Activated T-cell treated with anti-CD3 and anti-CD28 coated beads, Interleukin-2, amount 50 U/mL, for 4 hours (primary cell): ENCODE measurements at regions not wholly inside any gene's neighbourhood (a gene's known extent, or its start where the extent isn't known, plus 50 kb on each side); places are given as distances from the start of the nearest gene placed in this dataset.

Source experiments
- ATAC-seq, 2 donors: fragments of 200-7000 bp; cut with Tn5 transposase; one replicate each; pipeline ENCODE4 v1.10.0; 2021
- DNase-seq: peaks from one replicate; pipeline ENCODE4 v3.0.0-alpha.2; 2020
- H3K27me3 Mint-ChIP-seq: one replicate; pipeline ENCODE4 v1.8.0; 2021; ENCODE audit warnings: low read depth, mixed read lengths
- H3K36me3 Mint-ChIP-seq: one replicate; pipeline ENCODE4 v1.8.0; 2022; ENCODE audit warnings: mixed read lengths; ENCODE audit not compliant: insufficient read depth
- H3K4me1 Mint-ChIP-seq: one replicate; pipeline ENCODE4 v1.8.0; 2021; ENCODE audit warnings: low read depth, mixed read lengths
- H3K4me3 Mint-ChIP-seq: one replicate; pipeline ENCODE4 v1.8.0; 2021; ENCODE audit warnings: mild to moderate bottlenecking, moderate library complexity, mixed read lengths
- H3K9me3 Mint-ChIP-seq: one replicate; pipeline ENCODE4 v1.8.0; 2021; ENCODE audit warnings: mixed read lengths

GRCh38 chr11:122214080-122214479, 98.1 kb upstream of the BLID start:
- H3K4me1 Mint-ChIP-seq = no peaks in the 10 kb centered on the region
- peaks cover 3% of the 10 kb centered on the region for H3K27me3 Mint-ChIP-seq
- H3K36me3 Mint-ChIP-seq = no peaks in the 10 kb centered on the region
- H3K4me3 Mint-ChIP-seq = no peak overlapping the region
- DNase-seq (no peak), ATAC-seq (no peak)
- H3K9me3 Mint-ChIP-seq = no peaks in the 10 kb centered on the region

GRCh38 chr11:122213171-122213570, 97.2 kb upstream of the BLID start:
- Mint-ChIP-seq H3K36me3 (no peaks in the 10 kb centered on the region), H3K9me3 (no peaks in the 10 kb centered on the region), H3K4me3 (no peak overlapping the region), H3K4me1 (no peaks in the 10 kb centered on the region), H3K27me3 (peaks cover 3% of the 10 kb centered on the region)
- ATAC-seq (no peak), DNase-seq (no peak)

- H3K36me3 Mint-ChIP-seq = no peaks in the 10 kb centered on the region
- no peaks in the 10 kb centered on the region for H3K9me3 Mint-ChIP-seq
- no peak for DNase-seq
- H3K27me3 Mint-ChIP-seq = peaks cover 5% of the 10 kb centered on the region
- no peaks in the 10 kb centered on the region for H3K4me1 Mint-ChIP-seq
- H3K4me3 Mint-ChIP-seq = no peak overlapping the region
- no peak for ATAC-seq
These were observed 94.5 kb upstream of the BLID start for GRCh38 chr11:122210367-122210997.

DNA sequence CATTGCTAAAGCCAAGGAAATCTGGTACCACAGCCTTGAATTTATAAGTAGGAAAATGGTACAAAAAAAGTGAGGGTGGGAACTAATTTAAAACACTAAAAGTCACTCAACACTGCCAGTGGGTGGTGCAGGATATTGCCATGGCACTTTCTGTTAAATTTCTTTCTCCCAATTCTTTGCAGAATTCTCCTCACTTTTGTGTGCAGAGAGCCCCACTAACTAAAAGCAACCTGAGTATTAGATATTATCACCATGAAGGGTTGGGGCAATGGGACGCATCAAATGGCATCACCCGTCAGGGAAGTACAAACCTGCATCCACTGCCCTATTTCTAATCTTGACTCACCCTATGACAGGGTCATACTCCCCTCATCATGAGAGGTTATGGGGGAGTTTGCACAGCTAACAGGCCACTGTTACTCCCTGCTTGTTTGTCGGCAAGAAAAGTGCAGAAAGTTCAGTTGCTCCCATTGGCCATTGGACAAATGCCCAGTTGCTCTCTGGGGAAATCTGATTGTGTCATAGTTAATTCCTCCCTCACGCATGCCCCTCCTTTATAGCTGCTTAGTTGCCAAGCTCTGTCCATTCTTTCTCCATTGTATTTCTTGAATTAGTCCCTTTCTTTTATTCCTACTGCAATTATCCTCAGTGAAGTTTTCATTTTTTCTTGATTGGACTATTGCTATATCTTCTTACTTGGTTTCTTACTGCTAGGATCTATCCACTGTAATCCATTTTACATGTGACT, 93.8 kb upstream of the BLID start:
- Mint-ChIP-seq H3K4me3 (no peak overlapping the region), H3K27me3 (peaks cover 5% of the 10 kb centered on the region), H3K36me3 (no peaks in the 10 kb centered on the region), H3K9me3 (no peaks in the 10 kb centered on the region), H3K4me1 (no peaks in the 10 kb centered on the region)
- no peak for ATAC-seq
- no peak for DNase-seq

- Mint-ChIP-seq H3K4me3 (no peak overlapping the region), H3K4me1 (no peaks in the 10 kb centered on the region), H3K27me3 (peaks cover 10% of the 10 kb centered on the region), H3K36me3 (no peaks in the 10 kb centered on the region), H3K9me3 (no peaks in the 10 kb centered on the region)
- ATAC-seq = no peak
- no peak for DNase-seq
These were observed 92.1 kb upstream of the BLID start for GRCh38 chr11:122207921-122208764.

DNA sequence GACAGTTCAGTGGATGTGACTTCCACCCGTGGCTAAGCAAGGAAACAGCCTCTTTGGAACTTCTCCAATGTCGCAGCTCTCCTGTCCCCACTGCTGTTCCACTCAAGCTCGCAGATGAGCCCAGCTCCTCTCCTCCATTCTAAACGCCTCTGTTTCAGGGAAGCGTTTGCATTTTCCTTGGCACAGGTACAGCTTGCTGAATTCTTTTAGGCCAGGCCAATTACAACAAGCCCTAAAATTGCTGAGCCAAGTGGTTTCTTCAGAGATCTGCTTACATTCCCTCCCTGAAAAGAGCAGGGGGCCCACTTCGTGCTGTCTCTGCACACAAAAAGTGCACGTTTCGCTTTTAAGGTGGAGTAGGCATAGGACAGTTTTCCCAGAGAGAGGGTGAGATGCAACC, 91.5 kb upstream of the BLID start:
- Mint-ChIP-seq H3K4me3 (no peak overlapping the region), H3K4me1 (no peaks in the 10 kb centered on the region), H3K27me3 (peaks cover 11% of the 10 kb centered on the region), H3K9me3 (no peaks in the 10 kb centered on the region), H3K36me3 (no peaks in the 10 kb centered on the region)
- ATAC-seq (no peak), DNase-seq (no peak)

- Mint-ChIP-seq H3K27me3 (peaks cover 18% of the 10 kb centered on the region), H3K4me1 (no peaks in the 10 kb centered on the region), H3K4me3 (no peak overlapping the region), H3K9me3 (no peaks in the 10 kb centered on the region), H3K36me3 (no peaks in the 10 kb centered on the region)
- ATAC-seq = no peak
- DNase-seq = no peak
These were observed 89.0 kb upstream of the BLID start for GRCh38 chr11:122205036-122205435.

- ATAC-seq (no peak), DNase-seq (no peak)
- Mint-ChIP-seq H3K36me3 (no peaks in the 10 kb centered on the region), H3K9me3 (no peaks in the 10 kb centered on the region), H3K27me3 (peaks cover 19% of the 10 kb centered on the region), H3K4me1 (no peaks in the 10 kb centered on the region), H3K4me3 (no peak overlapping the region)
These were observed 88.2 kb upstream of the BLID start for GRCh38 chr11:122204206-122204605.

GRCh38 chr11:122202951-122203456, 87.0 kb upstream of the BLID start:
- H3K36me3 Mint-ChIP-seq = no peaks in the 10 kb centered on the region
- no peak overlapping the region for H3K4me3 Mint-ChIP-seq
- no peaks in the 10 kb centered on the region for H3K4me1 Mint-ChIP-seq
- ATAC-seq (peak; percentile 46 to 74), DNase-seq (peak; percentile 5)
- no peaks in the 10 kb centered on the region for H3K9me3 Mint-ChIP-seq
- H3K27me3 Mint-ChIP-seq = peaks cover 22% of the 10 kb centered on the region

- DNase-seq (no peak), ATAC-seq (no peak)
- no peaks in the 10 kb centered on the region for H3K36me3 Mint-ChIP-seq
- no peaks in the 10 kb centered on the region for H3K4me1 Mint-ChIP-seq
- no peak overlapping the region for H3K4me3 Mint-ChIP-seq
- H3K9me3 Mint-ChIP-seq = no peaks in the 10 kb centered on the region
- peaks cover 26% of the 10 kb centered on the region for H3K27me3 Mint-ChIP-seq
These were observed 86.3 kb upstream of the BLID start for GRCh38 chr11:122202161-122202950.

GRCh38 chr11:122201106-122201505, 85.1 kb upstream of the BLID start:
- Mint-ChIP-seq H3K4me3 (no peak overlapping the region), H3K27me3 (peaks cover 24% of the 10 kb centered on the region), H3K4me1 (no peaks in the 10 kb centered on the region), H3K9me3 (no peaks in the 10 kb centered on the region), H3K36me3 (no peaks in the 10 kb centered on the region)
- ATAC-seq (no peak), DNase-seq (no peak)

DNA sequence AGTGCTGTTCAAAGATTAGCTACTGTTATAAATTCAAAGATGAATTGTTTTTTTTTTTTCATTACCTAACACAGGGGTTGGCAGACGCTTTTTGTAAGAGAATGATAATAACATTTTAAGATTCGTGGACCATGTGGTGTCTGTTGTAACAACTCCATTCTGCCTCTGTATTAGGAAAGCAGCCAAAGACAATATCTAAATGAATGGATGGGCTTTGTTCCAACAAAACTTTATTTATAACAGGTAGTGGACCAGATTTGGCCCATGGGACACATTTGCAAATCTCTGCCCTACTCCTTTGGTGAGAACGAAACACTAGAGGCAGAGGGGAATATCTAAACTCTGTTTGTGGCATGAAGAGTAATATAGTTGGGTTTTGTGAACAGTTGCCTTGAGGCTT, 83.6 kb upstream of the BLID start:
- Mint-ChIP-seq H3K27me3 (peaks cover 24% of the 10 kb centered on the region), H3K4me1 (no peaks in the 10 kb centered on the region), H3K4me3 (no peak overlapping the region), H3K9me3 (no peaks in the 10 kb centered on the region), H3K36me3 (no peaks in the 10 kb centered on the region)
- no peak for ATAC-seq
- DNase-seq = no peak

GRCh38 chr11:122198291-122198983, 82.4 kb upstream of the BLID start:
- Mint-ChIP-seq H3K27me3 (peaks cover 22% of the 10 kb centered on the region), H3K4me1 (no peaks in the 10 kb centered on the region), H3K9me3 (no peaks in the 10 kb centered on the region), H3K4me3 (no peak overlapping the region), H3K36me3 (no peaks in the 10 kb centered on the region)
- no peak for DNase-seq
- no peak for ATAC-seq
